Esophagus muscularis mucosa (tissue), 4 donors: ENCODE measurements at regions not wholly inside any gene's neighbourhood (a gene's known extent, or its start where the extent isn't known, plus 50 kb on each side); places are given as distances from the start of the nearest gene placed in this dataset.

Experiments used
- DNase-seq: peaks from one replicate; pipeline ENCODE4 v3.0.0-alpha.2; 2017; ENCODE audit errors: extremely low spot score
- H3K27ac ChIP-seq, 4 donors: fragments of 200-600 bp; sonication (generic); replicated peaks in 1 of 4; 1 replicate in 3 of 4; 2 replicates in 1 of 4; pipeline ENCODE4 v1.5.1; 2016 to 2019; ENCODE audit warnings: mild to moderate bottlenecking in 1 of 4
- H3K27me3 ChIP-seq, 4 donors: fragments of 200-600 bp; sonication (generic); one replicate each; pipeline versions ENCODE4 v1.5.1 to v1.6.0; 2016 to 2019
- H3K36me3 ChIP-seq, 4 donors: fragments of 200-600 bp; sonication (generic); one replicate each; pipeline ENCODE4 v1.5.1; 2016 to 2019
- H3K4me1 ChIP-seq, 4 donors: fragments of 200-600 bp; sonication (generic); one replicate each; pipeline ENCODE4 v1.5.1; 2016 to 2019
- H3K4me3 ChIP-seq, 4 donors: fragments of 200-600 bp; sonication (generic); 1 replicate in 2 of 4; 2 replicates in 2 of 4; pipeline ENCODE4 v1.5.1; 2016 to 2019; ENCODE audit warnings: mild to moderate bottlenecking in 4 of 4, moderate library complexity in 1 of 4
- H3K9me3 ChIP-seq, 4 donors: fragments of 200-600 bp; sonication (generic); 1 replicate in 3 of 4; 2 replicates in 1 of 4; pipeline ENCODE4 v1.5.1; 2016 to 2019
- CTCF ChIP-seq, 3 experiments: fragments of 200-600 bp in 2 of 3; fragments of 450-650 bp in 1 of 3; sonication (generic) in 2 of 3; IDR thresholded peaks; one replicate each; pipeline ENCODE4 v1.5.1; 2017 to 2019; ENCODE audit warnings: antibody characterized with exemption in 3 of 3, mild to moderate bottlenecking in 2 of 3, moderate library complexity in 1 of 3
- EP300 ChIP-seq: sonication (generic); formaldehyde crosslinking; IDR thresholded peaks from one replicate; pipeline ENCODE4 v1.6.1; 2017; ENCODE audit warnings: antibody characterized with exemption
- POLR2A ChIP-seq: fragments of 450-650 bp; IDR thresholded peaks from one replicate; pipeline ENCODE4 v1.6.1; 2017; ENCODE audit warnings: antibody characterized with exemption, moderate library complexity, mild to moderate bottlenecking, low read depth
- POLR2AphosphoS5 ChIP-seq, 2 donors: sonication (generic); formaldehyde crosslinking; IDR thresholded peaks; one replicate each; pipeline ENCODE4 v1.6.1; 2017; ENCODE audit warnings: antibody characterized with exemption in 2 of 2
- WGBS: methylation state at CpG from one replicate; pipeline ENCODE4 v1.1.5; 2018; 5-methylcytosine and 5-hydroxymethylcytosine counted together
- intact Hi-C: fragments of 100-400 bp; cut with DNase I; formaldehyde crosslinking; loops from one replicate; pipeline ENCODE4 v1.15.1; 2023

DNA sequence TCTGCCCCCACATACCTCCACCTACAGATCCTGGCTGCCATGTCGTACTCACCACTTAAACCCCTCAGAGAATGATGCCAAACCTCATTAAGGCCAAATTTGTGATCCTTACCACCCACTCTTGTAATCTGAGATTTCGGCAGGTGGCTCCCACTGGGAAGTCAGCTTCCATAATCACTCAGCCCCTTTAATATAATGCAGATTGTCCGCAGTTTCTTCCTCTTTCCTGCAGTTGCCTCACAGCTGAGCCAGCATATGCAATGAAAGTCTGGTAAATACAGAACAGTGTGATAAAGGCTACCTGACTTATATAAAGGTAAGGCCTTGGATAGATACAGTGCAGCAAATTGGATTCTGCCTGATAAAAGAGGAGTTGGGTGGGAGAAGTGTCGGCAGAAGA lies 515.2 kb upstream of the TENM4 start:
- no peak for DNase-seq
- H3K27ac ChIP-seq: no peak overlapping the region
- no peaks in the 10 kb centered on the region for H3K4me1 ChIP-seq
- no peaks in the 10 kb centered on the region for H3K27me3 ChIP-seq
- intact Hi-C loops: no loop called here
- H3K9me3 ChIP-seq: peaks cover 0 to 18% (median 9%) of the 10 kb centered on the region in 4 donors
- H3K36me3 ChIP-seq: no peaks in the 10 kb centered on the region
- TF ChIP-seq CTCF (IDR thresholded peaks at IDR 0.05) (no peak), POLR2A (no peak), EP300 (no peak), POLR2AphosphoS5 (IDR thresholded peaks at IDR 0.05) (no peak)
- no peak overlapping the region for H3K4me3 ChIP-seq
- WGBS: 76% methylated on average over 4 of the region's 4 CpGs

- no peak for DNase-seq
- intact Hi-C loops: no loop called here
- TF ChIP-seq CTCF (IDR thresholded peaks at IDR 0.05) (no peak), EP300 (no peak), POLR2A (no peak), POLR2AphosphoS5 (IDR thresholded peaks at IDR 0.05) (no peak)
- WGBS: 84% methylated on average over 1 of the region's 1 CpG
- Histone ChIP-seq H3K27me3 (no peaks in the 10 kb centered on the region), H3K27ac (no peak overlapping the region), H3K9me3 (peaks cover 0 to 5% (median 1%) of the 10 kb centered on the region in 4 donors), H3K4me1 (no peaks in the 10 kb centered on the region), H3K36me3 (no peaks in the 10 kb centered on the region), H3K4me3 (no peak overlapping the region)
Measured at GRCh38 chr11:79953629-79954028, 512.8 kb upstream of the TENM4 start.

DNA sequence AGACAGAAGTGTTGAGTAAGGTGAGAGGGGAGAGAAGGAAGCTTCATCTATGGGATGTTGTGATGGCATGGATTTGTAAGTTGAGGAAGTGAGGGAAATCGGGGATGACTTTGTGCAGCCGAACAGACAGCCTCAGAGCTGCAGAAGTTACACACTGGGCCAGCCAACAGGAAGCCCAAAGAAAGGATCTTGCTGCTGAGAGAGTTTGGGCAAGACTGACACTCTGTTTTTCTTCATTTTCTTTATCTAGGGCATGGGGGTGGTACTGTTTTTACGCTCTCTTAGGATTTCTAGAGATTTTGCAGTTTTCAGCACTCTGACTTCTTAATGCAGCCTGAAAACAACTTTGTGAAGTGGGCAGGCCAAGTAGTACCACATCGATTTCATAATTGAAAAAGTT lies 509.9 kb upstream of the TENM4 start:
- no peak for TF ChIP-seq CTCF (IDR thresholded peaks at IDR 0.05)
- no peak for TF ChIP-seq POLR2AphosphoS5 (IDR thresholded peaks at IDR 0.05)
- no peak for TF ChIP-seq EP300
- TF ChIP-seq POLR2A: no peak
- no peak overlapping the region for H3K27ac ChIP-seq
- peak; percentile 45 for DNase-seq
- no peaks in the 10 kb centered on the region for H3K4me1 ChIP-seq
- no peak overlapping the region for H3K4me3 ChIP-seq
- no peaks in the 10 kb centered on the region for H3K36me3 ChIP-seq
- no peaks in the 10 kb centered on the region for H3K27me3 ChIP-seq
- WGBS: 85% methylated on average over 4 of the region's 4 CpGs
- H3K9me3 ChIP-seq: no peaks in the 10 kb centered on the region
- intact Hi-C loops: no loop called here

DNA sequence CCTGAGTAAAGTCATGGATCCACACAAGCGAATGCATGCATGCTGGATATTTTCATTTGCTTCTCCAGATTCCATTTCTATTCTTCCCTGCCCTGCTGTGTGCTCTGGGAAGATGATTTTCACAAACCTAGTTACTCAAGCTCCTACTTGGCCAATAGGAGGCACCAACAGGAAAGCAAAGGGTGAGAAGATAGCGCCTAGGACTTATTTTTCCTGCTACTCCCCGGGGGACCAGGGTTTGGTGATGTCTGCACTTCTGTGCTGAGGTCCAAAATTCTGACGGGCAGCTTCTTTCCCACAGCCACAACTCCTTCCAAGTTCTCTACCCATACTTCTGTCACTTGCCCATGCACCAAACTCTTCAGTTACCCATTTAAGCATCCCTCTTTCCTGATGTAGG lies 509.3 kb upstream of the TENM4 start:
- no peak overlapping the region for H3K27ac ChIP-seq
- no peaks in the 10 kb centered on the region for H3K36me3 ChIP-seq
- H3K4me3 ChIP-seq: no peak overlapping the region
- peak; percentile 72 for DNase-seq
- WGBS: 75% methylated on average over 4 of the region's 4 CpGs
- no peaks in the 10 kb centered on the region for H3K4me1 ChIP-seq
- H3K27me3 ChIP-seq: no peaks in the 10 kb centered on the region
- no peaks in the 10 kb centered on the region for H3K9me3 ChIP-seq
- TF ChIP-seq POLR2A (no peak), CTCF (IDR thresholded peaks at IDR 0.05) (no peak), EP300 (no peak), POLR2AphosphoS5 (IDR thresholded peaks at IDR 0.05) (no peak)
- intact Hi-C loops: no loop called here

GRCh38 chr11:79949574-79949973 lies 508.7 kb upstream of the TENM4 start:
- Histone ChIP-seq H3K4me1 (no peaks in the 10 kb centered on the region), H3K4me3 (no peak overlapping the region), H3K36me3 (no peaks in the 10 kb centered on the region), H3K27me3 (no peaks in the 10 kb centered on the region), H3K9me3 (no peaks in the 10 kb centered on the region), H3K27ac (no peak overlapping the region)
- 68% methylated on average over 2 of the region's 2 CpGs for WGBS
- TF ChIP-seq POLR2A (no peak), POLR2AphosphoS5 (IDR thresholded peaks at IDR 0.05) (no peak), EP300 (no peak), CTCF (IDR thresholded peaks at IDR 0.05) (no peak)
- intact Hi-C loops: no loop called here
- peak; percentile 19 for DNase-seq
